Esophagus muscularis mucosa (tissue), 4 donors: ENCODE measurements at regions not wholly inside any gene's neighbourhood (a gene's known extent, or its start where the extent isn't known, plus 50 kb on each side); places are given as distances from the start of the nearest gene placed in this dataset.

ENCODE experiments used
- DNase-seq: peaks from one replicate; pipeline ENCODE4 v3.0.0-alpha.2; 2017; ENCODE audit errors: extremely low spot score
- H3K27ac ChIP-seq, 4 donors: fragments of 200-600 bp; sonication (generic); replicated peaks in 1 of 4; 1 replicate in 3 of 4; 2 replicates in 1 of 4; pipeline ENCODE4 v1.5.1; 2016 to 2019; ENCODE audit warnings: mild to moderate bottlenecking in 1 of 4
- H3K27me3 ChIP-seq, 4 donors: fragments of 200-600 bp; sonication (generic); one replicate each; pipeline versions ENCODE4 v1.5.1 to v1.6.0; 2016 to 2019
- H3K36me3 ChIP-seq, 4 donors: fragments of 200-600 bp; sonication (generic); one replicate each; pipeline ENCODE4 v1.5.1; 2016 to 2019
- H3K4me1 ChIP-seq, 4 donors: fragments of 200-600 bp; sonication (generic); one replicate each; pipeline ENCODE4 v1.5.1; 2016 to 2019
- H3K4me3 ChIP-seq, 4 donors: fragments of 200-600 bp; sonication (generic); 1 replicate in 2 of 4; 2 replicates in 2 of 4; pipeline ENCODE4 v1.5.1; 2016 to 2019; ENCODE audit warnings: mild to moderate bottlenecking in 4 of 4, moderate library complexity in 1 of 4
- H3K9me3 ChIP-seq, 4 donors: fragments of 200-600 bp; sonication (generic); 1 replicate in 3 of 4; 2 replicates in 1 of 4; pipeline ENCODE4 v1.5.1; 2016 to 2019
- EP300 ChIP-seq: sonication (generic); formaldehyde crosslinking; IDR thresholded peaks from one replicate; pipeline ENCODE4 v1.6.1; 2017; ENCODE audit warnings: antibody characterized with exemption
- POLR2A ChIP-seq: fragments of 450-650 bp; IDR thresholded peaks from one replicate; pipeline ENCODE4 v1.6.1; 2017; ENCODE audit warnings: antibody characterized with exemption, moderate library complexity, mild to moderate bottlenecking, low read depth
- POLR2AphosphoS5 ChIP-seq, 2 donors: sonication (generic); formaldehyde crosslinking; IDR thresholded peaks; one replicate each; pipeline ENCODE4 v1.6.1; 2017; ENCODE audit warnings: antibody characterized with exemption in 2 of 2
- WGBS: methylation state at CpG from one replicate; pipeline ENCODE4 v1.1.5; 2018; 5-methylcytosine and 5-hydroxymethylcytosine counted together
- intact Hi-C: fragments of 100-400 bp; cut with DNase I; formaldehyde crosslinking; loops from one replicate; pipeline ENCODE4 v1.15.1; 2023
- TF ChIP-seq, protein P1 (sequence below), 3 experiments: fragments of 200-600 bp in 2 of 3; fragments of 450-650 bp in 1 of 3; sonication (generic) in 2 of 3; IDR thresholded peaks; one replicate each; pipeline ENCODE4 v1.5.1; 2017 to 2019; ENCODE audit warnings: antibody characterized with exemption in 3 of 3, mild to moderate bottlenecking in 2 of 3, moderate library complexity in 1 of 3

- H3K27me3 ChIP-seq = no peaks in the 10 kb centered on the region
- peak; percentile 84 for DNase-seq
- H3K4me1 ChIP-seq = peaks cover 2 to 42% (median 38%) of the 10 kb centered on the region in 4 donors
- intact Hi-C loops = loop anchor here (5.0 kb wide), 1 partner anchor 69 kb away; the partner anchor contains the start of gene BOC
- peak overlapping the region in 1 of 4 donors; percentile 6 for H3K27ac ChIP-seq
- no peaks in the 10 kb centered on the region for H3K36me3 ChIP-seq
- WGBS = 100% methylated on average over 1 of the region's 1 CpG
- no peak overlapping the region for H3K4me3 ChIP-seq
- no peaks in the 10 kb centered on the region for H3K9me3 ChIP-seq
- TF ChIP-seq EP300 (no peak), POLR2A (no peak), POLR2AphosphoS5 (IDR thresholded peaks at IDR 0.05) (no peak)
- TF ChIP-seq, protein P1, sequence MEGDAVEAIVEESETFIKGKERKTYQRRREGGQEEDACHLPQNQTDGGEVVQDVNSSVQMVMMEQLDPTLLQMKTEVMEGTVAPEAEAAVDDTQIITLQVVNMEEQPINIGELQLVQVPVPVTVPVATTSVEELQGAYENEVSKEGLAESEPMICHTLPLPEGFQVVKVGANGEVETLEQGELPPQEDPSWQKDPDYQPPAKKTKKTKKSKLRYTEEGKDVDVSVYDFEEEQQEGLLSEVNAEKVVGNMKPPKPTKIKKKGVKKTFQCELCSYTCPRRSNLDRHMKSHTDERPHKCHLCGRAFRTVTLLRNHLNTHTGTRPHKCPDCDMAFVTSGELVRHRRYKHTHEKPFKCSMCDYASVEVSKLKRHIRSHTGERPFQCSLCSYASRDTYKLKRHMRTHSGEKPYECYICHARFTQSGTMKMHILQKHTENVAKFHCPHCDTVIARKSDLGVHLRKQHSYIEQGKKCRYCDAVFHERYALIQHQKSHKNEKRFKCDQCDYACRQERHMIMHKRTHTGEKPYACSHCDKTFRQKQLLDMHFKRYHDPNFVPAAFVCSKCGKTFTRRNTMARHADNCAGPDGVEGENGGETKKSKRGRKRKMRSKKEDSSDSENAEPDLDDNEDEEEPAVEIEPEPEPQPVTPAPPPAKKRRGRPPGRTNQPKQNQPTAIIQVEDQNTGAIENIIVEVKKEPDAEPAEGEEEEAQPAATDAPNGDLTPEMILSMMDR (IDR thresholded peaks at IDR 0.05) = no peak
Measured at GRCh38 chr3:113143353-113143752, 68.0 kb upstream of the BOC start.

- DNase-seq = no peak
- no peaks in the 10 kb centered on the region for H3K27me3 ChIP-seq
- H3K4me3 ChIP-seq = no peak overlapping the region
- H3K27ac ChIP-seq = peak overlapping the region; percentile 81 to 84 (median 82)
- no peaks in the 10 kb centered on the region for H3K36me3 ChIP-seq
- TF ChIP-seq, protein P1 (IDR thresholded peaks at IDR 0.05) = no peak
- TF ChIP-seq POLR2AphosphoS5 (IDR thresholded peaks at IDR 0.05) = peak in 1 of 2 donors; percentile 7
- 51% methylated on average over 9 of the region's 9 CpGs for WGBS
- H3K9me3 ChIP-seq = no peaks in the 10 kb centered on the region
- H3K4me1 ChIP-seq = peaks cover 14 to 67% (median 66%) of the 10 kb centered on the region in 4 donors
- intact Hi-C loops = no loop called here
Measured at GRCh38 chr3:113147681-113148261, 63.6 kb upstream of the BOC start.

DNA sequence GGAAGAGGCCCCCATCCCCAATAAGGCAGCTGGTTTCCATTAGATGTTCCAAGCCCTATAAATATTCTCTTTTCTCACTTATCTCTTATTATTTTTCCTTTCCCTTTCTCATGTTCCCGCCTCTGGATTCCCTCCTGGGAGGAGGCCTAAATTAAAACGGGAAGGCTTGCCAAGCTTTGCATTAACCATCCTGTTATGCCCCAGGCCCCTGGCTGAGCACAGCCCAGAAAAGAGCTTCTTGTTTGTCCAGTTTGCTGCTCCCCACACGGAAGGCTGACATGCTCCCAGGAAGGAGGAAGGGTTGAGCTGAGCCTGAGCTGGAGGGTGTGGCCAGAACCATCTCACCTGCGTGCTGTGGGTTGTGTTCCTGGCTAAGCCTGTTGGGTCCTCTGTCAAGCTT, 63.1 kb upstream of the BOC start:
- Histone ChIP-seq H3K27ac (peak overlapping the region; percentile 81 to 84 (median 82)), H3K9me3 (no peaks in the 10 kb centered on the region), H3K36me3 (no peaks in the 10 kb centered on the region), H3K27me3 (no peaks in the 10 kb centered on the region), H3K4me1 (peaks cover 14 to 68% (median 66%) of the 10 kb centered on the region in 4 donors), H3K4me3 (no peak overlapping the region)
- DNase-seq = no peak
- intact Hi-C loops = no loop called here
- TF ChIP-seq, protein P1 (IDR thresholded peaks at IDR 0.05) = no peak
- TF ChIP-seq POLR2AphosphoS5 (IDR thresholded peaks at IDR 0.05) (no peak), POLR2A (no peak)
- 28% methylated on average over 4 of the region's 4 CpGs for WGBS

DNA sequence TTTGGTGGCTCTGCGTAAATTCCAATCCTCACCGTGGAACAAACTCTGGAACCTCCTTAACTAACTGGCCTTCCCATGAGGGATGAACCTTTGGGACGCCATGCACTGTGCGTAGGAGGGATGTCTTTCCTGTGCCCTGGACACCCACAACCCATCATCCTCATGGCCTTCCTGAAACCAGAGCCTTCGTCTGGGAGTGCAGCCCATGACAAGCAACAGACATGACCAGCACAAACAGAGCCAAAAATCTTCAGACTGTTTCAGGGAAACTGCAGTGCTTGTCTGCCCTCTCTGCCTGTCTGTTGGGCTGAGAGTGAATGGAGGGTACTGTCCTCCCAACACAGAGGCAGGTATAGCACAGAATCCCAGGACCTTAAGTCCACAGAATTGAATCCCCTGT, 61.1 kb upstream of the BOC start:
- Histone ChIP-seq H3K27ac (peak overlapping the region; percentile 81 to 84 (median 82)), H3K9me3 (no peaks in the 10 kb centered on the region), H3K4me1 (peaks cover 14 to 80% (median 75%) of the 10 kb centered on the region in 4 donors), H3K4me3 (no peak overlapping the region), H3K27me3 (no peaks in the 10 kb centered on the region), H3K36me3 (no peaks in the 10 kb centered on the region)
- TF ChIP-seq, protein P1 (IDR thresholded peaks at IDR 0.05) = no peak
- TF ChIP-seq POLR2A (no peak), EP300 (no peak), POLR2AphosphoS5 (IDR thresholded peaks at IDR 0.05) (no peak)
- DNase-seq = no peak
- intact Hi-C loops = no loop called here
- WGBS = 78% methylated on average over 5 of the region's 5 CpGs
